Hepatocyte (in vitro differentiated cells): ENCODE measurements at regions not wholly inside any gene's neighbourhood (a gene's known extent, or its start where the extent isn't known, plus 50 kb on each side); places are given as distances from the start of the nearest gene placed in this dataset.

Source experiments
- CTCF ChIP-seq: fragments of 200-600 bp; sonication (generic); IDR thresholded peaks from 2 replicates; pipeline ENCODE4 v1.5.1; 2016; ENCODE audit warnings: antibody characterized with exemption, mild to moderate bottlenecking; ENCODE audit not compliant: poor library complexity
- EZH2 ChIP-seq: fragments of 200-600 bp; sonication (generic); IDR thresholded peaks from 2 replicates; pipeline ENCODE4 v1.6.1; 2016; ENCODE audit warnings: antibody characterized with exemption, mild to moderate bottlenecking, borderline replicate concordance

- TF ChIP-seq CTCF, result no peak
- TF ChIP-seq EZH2, result no peak
These were observed 346.7 kb upstream of the SLC14A2 start for GRCh38 chr18:45268583-45268982.
